ENCODE measurements at regions not wholly inside any gene's neighbourhood (a gene's known extent, or its start where the extent isn't known, plus 50 kb on each side); places are given as distances from the start of the nearest gene placed in this dataset.

GRCh38 chr4:20318909-20319277 is 67.2 kb downstream of the SLIT2 start:
- TF ChIP-seq CTCF (conservative IDR thresholded peaks at IDR 0.05; ENCODE audit: low read length) (no peak), EZH2phosphoT487 (IDR thresholded peaks at IDR 0.05; ENCODE audit: borderline replicate concordance, low read depth, low read length) (no peak)

Data from OCI-LY7 (cell line).